Fibroblast of lung (primary cell): ENCODE measurements at regions not wholly inside any gene's neighbourhood (a gene's known extent, or its start where the extent isn't known, plus 50 kb on each side); places are given as distances from the start of the nearest gene placed in this dataset.
A peak's percentile ranks its signal among the peaks of the same experiment; 100 is the strongest.

Experiments
- DNase-seq, 2 donors: peaks; one replicate each; pipeline versions ENCODE4 v3.0.0 to v3.0.0-alpha.2; 2010; ENCODE audit warnings: low read depth in 2 of 2
- H2AFZ ChIP-seq: 2 replicates; pipeline ENCODE4 v1.5.1; 2012; ENCODE audit warnings: low read length, control low read depth, inconsistent platforms
- H3K27ac ChIP-seq: 2 replicates; pipeline ENCODE4 v1.5.1; 2011; ENCODE audit warnings: low read length, control low read depth; ENCODE audit not compliant: insufficient read depth
- H3K27me3 ChIP-seq: 2 replicates; pipeline ENCODE4 v1.5.1; 2011; ENCODE audit warnings: mild to moderate bottlenecking, low read length; ENCODE audit not compliant: control insufficient read depth, insufficient read depth
- H3K36me3 ChIP-seq: 2 replicates; pipeline ENCODE4 v1.5.1; 2011; ENCODE audit warnings: low read length; ENCODE audit not compliant: control insufficient read depth, insufficient read depth
- H3K4me1 ChIP-seq: 2 replicates; pipeline ENCODE4 v1.5.1; 2011; ENCODE audit warnings: low read length; ENCODE audit not compliant: control insufficient read depth, insufficient read depth; ENCODE audit errors: extremely low read depth
- H3K4me2 ChIP-seq: 2 replicates; pipeline ENCODE4 v1.5.1; 2011; ENCODE audit warnings: low read length, control low read depth; ENCODE audit not compliant: insufficient read depth; ENCODE audit errors: extremely low read depth
- H3K4me3 ChIP-seq, 4 experiments: fragments of 200-600 bp in 1 of 4; sonication (generic) in 1 of 4; replicated peaks in 1 of 4; 2 replicates each; pipeline ENCODE4 v1.5.1; 2011 to 2016; ENCODE audit warnings: low read length in 4 of 4, low read depth in 3 of 4, mild to moderate bottlenecking in 3 of 4, control low read depth in 2 of 4, inconsistent platforms in 1 of 4, mixed read lengths in 1 of 4; ENCODE audit not compliant: insufficient read depth in 1 of 4; ENCODE audit errors: control extremely low read depth in 1 of 4
- H3K79me2 ChIP-seq: 2 replicates; pipeline ENCODE4 v1.5.1; 2012; ENCODE audit warnings: mild to moderate bottlenecking, low read length, inconsistent platforms; ENCODE audit not compliant: control insufficient read depth, insufficient read depth
- H3K9ac ChIP-seq: 2 replicates; pipeline ENCODE4 v1.5.1; 2011; ENCODE audit warnings: mild to moderate bottlenecking, low read length, control low read depth; ENCODE audit not compliant: insufficient read depth
- H3K9me3 ChIP-seq: 2 replicates; pipeline ENCODE4 v1.5.1; 2012; ENCODE audit warnings: low read depth, low read length; ENCODE audit not compliant: control insufficient read depth, insufficient read depth
- H4K20me1 ChIP-seq: 2 replicates; pipeline ENCODE4 v1.5.1; 2011; ENCODE audit warnings: low read length; ENCODE audit not compliant: control insufficient read depth, insufficient read depth; ENCODE audit errors: extremely low read depth
- EZH2 ChIP-seq: IDR thresholded peaks from 2 replicates; pipeline ENCODE4 v1.5.1; 2012; ENCODE audit warnings: low read length, control low read depth, mild to moderate bottlenecking; ENCODE audit errors: missing control alignments
- TF ChIP-seq, protein P1 (sequence below), 2 donors: IDR thresholded peaks in 1 of 2; conservative IDR thresholded peaks in 1 of 2; 1 replicate in 1 of 2; 2 replicates in 1 of 2; pipeline ENCODE4 v1.5.1; 2011 to 2012; ENCODE audit warnings: low read length in 2 of 2, control low read depth in 1 of 2, inconsistent platforms in 1 of 2, low read depth in 1 of 2, mild to moderate bottlenecking in 1 of 2

DNA sequence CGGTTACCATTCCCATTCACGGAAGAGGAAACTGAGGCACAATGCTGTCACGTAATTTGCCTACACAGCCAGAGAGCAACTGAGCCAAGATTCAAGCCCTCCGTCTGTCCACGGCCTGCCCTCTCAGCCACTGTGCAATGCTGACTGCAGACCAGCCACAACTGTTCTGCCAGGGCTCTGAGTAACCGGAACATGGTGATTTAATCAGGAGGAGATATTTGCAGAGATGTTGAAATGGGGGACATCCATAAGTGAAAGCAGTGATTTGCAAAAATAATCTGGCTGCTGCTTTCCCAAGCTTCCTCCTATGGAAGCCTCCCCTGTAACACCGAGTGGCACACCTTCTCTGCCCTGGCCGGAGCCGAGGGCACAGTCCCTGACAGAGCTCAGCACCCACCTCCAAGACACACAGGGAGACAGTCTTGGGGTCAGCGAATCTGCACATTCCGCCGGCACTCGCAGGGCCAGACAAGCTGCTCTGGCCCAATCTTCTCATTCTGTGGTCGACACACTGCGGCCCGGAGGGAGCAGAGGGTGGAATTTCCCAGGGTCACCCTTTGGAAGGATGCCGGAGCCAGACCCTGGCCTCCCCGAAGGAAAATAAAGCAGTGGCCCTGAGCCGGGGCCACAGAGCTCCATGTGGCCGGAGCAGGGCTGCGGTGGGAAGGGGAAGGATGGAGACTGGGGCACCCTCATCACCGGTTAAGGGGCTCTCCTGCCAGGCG is 158.2 kb upstream of the DIO3 start:
- no peak for TF ChIP-seq EZH2
- TF ChIP-seq, protein P1, sequence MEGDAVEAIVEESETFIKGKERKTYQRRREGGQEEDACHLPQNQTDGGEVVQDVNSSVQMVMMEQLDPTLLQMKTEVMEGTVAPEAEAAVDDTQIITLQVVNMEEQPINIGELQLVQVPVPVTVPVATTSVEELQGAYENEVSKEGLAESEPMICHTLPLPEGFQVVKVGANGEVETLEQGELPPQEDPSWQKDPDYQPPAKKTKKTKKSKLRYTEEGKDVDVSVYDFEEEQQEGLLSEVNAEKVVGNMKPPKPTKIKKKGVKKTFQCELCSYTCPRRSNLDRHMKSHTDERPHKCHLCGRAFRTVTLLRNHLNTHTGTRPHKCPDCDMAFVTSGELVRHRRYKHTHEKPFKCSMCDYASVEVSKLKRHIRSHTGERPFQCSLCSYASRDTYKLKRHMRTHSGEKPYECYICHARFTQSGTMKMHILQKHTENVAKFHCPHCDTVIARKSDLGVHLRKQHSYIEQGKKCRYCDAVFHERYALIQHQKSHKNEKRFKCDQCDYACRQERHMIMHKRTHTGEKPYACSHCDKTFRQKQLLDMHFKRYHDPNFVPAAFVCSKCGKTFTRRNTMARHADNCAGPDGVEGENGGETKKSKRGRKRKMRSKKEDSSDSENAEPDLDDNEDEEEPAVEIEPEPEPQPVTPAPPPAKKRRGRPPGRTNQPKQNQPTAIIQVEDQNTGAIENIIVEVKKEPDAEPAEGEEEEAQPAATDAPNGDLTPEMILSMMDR (conservative IDR thresholded peaks at IDR 0.05 in 1 of 2, IDR thresholded peaks at IDR 0.05 in 1 of 2; ENCODE audit: low read depth in 1 of 2, low read length in 2 of 2), result no peak
- Histone ChIP-seq H3K4me1 (peaks cover 13% of the 10 kb centered on the region), H3K4me3 (no peak overlapping the region), H4K20me1 (no peaks in the 10 kb centered on the region), H3K4me2 (peak overlapping the region; percentile 2), H3K79me2 (no peaks in the 10 kb centered on the region), H3K36me3 (no peaks in the 10 kb centered on the region), H3K9me3 (no peaks in the 10 kb centered on the region), H3K27ac (peak overlapping the region; percentile 8), H3K9ac (no peak overlapping the region), H3K27me3 (no peaks in the 10 kb centered on the region), H2AFZ (no peak overlapping the region)
- peak in 1 of 2 donors; percentile 66 for DNase-seq

DNA sequence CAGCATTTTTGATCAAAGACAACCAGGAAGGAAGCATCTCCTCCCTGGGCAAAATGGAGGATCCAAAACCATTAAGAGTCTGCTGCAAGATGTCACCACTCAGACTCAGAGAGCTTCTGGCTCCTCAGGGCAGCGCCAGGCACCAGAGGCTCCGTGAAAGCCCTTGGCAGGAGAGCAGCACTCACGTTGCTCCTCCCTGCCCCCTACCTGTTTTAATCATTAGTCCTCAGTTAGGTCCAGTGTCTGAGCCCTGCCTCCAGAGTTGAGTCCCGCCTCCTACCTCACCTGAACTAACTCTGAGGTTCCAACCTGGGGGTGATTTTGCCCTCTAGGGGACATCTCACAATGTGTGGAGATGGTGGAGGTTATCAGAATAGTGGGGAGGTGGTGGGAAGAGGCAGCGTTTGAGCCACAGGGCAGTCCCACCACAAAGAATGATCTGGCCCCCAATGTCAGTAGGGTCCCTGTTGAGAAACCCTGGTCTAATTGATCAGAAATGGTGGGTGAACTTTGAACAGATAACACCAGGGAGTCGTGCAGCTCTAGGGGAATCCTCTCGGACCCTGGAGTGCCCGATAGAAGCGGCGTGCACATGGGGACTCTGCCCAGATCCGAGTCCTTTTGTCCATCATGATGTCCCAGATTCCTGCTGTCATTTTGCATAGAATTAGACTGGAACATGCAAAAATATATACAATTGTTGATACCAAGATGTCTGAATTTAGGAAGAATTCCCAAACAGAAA is 156.7 kb upstream of the DIO3 start:
- Histone ChIP-seq H3K36me3 (no peaks in the 10 kb centered on the region), H3K9me3 (no peaks in the 10 kb centered on the region), H4K20me1 (no peaks in the 10 kb centered on the region), H3K9ac (no peak overlapping the region), H3K4me3 (no peak overlapping the region), H3K4me1 (peaks cover 16% of the 10 kb centered on the region), H3K27me3 (no peaks in the 10 kb centered on the region), H3K4me2 (no peak overlapping the region), H3K27ac (no peak overlapping the region), H2AFZ (no peak overlapping the region), H3K79me2 (no peaks in the 10 kb centered on the region)
- no peak for TF ChIP-seq EZH2
- TF ChIP-seq, protein P1 (conservative IDR thresholded peaks at IDR 0.05 in 1 of 2, IDR thresholded peaks at IDR 0.05 in 1 of 2; ENCODE audit: low read depth in 1 of 2, low read length in 2 of 2), result no peak
- no peak for DNase-seq

DNA sequence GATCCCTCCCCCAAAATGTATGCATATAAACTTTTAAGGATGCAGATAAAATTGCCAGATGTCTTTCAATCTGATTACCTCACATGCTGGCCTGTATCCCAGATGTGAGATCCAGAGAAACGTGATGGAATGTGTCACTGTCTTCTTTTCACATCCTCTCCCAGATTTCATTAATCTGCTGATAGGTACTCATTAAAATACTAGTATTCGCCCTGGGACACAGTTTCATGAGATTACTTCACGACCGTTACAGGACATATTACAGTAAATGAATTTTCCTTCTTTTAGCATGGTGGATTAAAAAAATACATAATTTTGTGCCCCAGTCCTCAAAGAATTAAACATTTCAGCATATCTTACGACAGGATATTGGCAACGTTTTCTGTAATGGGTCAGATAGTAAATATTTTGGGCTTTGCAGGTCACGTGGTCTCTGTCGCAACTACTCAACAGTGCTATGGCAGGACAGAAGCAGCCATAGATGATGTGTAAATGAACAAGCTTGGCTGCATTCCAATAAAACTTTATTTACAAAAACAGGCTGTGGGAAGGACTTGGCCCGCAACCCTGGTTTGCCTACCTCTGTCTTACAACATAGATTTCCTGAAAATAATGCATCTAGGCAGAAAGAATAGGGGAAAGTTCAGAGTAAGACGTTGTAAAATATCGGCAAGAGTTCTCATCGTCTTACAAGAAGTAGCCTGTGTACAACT is 156.0 kb upstream of the DIO3 start:
- Histone ChIP-seq H3K36me3 (no peaks in the 10 kb centered on the region), H4K20me1 (no peaks in the 10 kb centered on the region), H3K27me3 (no peaks in the 10 kb centered on the region), H3K4me3 (peak overlapping the region in 1 of 4 experiments; percentile 20), H3K4me2 (peak overlapping the region; percentile 19), H2AFZ (no peak overlapping the region), H3K4me1 (peaks cover 16% of the 10 kb centered on the region), H3K27ac (no peak overlapping the region), H3K9ac (no peak overlapping the region), H3K9me3 (no peaks in the 10 kb centered on the region), H3K79me2 (no peaks in the 10 kb centered on the region)
- no peak for TF ChIP-seq EZH2
- TF ChIP-seq, protein P1 (conservative IDR thresholded peaks at IDR 0.05 in 1 of 2, IDR thresholded peaks at IDR 0.05 in 1 of 2; ENCODE audit: low read depth in 1 of 2, low read length in 2 of 2), result no peak
- peak in 1 of 2 donors; percentile 99 for DNase-seq
